Choroid plexus epithelial cell (primary cell): ENCODE measurements at regions not wholly inside any gene's neighbourhood (a gene's known extent, or its start where the extent isn't known, plus 50 kb on each side); places are given as distances from the start of the nearest gene placed in this dataset.

Experiments used
- DNase-seq: peaks from one replicate; pipeline ENCODE4 v3.0.0-alpha.2; 2010; ENCODE audit warnings: low read depth
- H3K4me3 ChIP-seq: 2 replicates; pipeline ENCODE4 v1.5.1; 2011; ENCODE audit warnings: low read depth, mild to moderate bottlenecking, control low read depth, low read length, moderate library complexity
- CTCF ChIP-seq: conservative IDR thresholded peaks from 2 replicates; pipeline ENCODE4 v1.5.1; 2011; ENCODE audit warnings: low read depth, mild to moderate bottlenecking, control low read depth, inconsistent platforms, low read length, moderate library complexity

- no peak overlapping the region for H3K4me3 ChIP-seq
- TF ChIP-seq CTCF = no peak
- DNase-seq = no peak
These were observed 91.1 kb upstream of the DISP3 start for GRCh38 chr1:11387829-11388228.

GRCh38 chr1:11388617-11389016 is 90.3 kb upstream of the DISP3 start:
- TF ChIP-seq CTCF = no peak
- no peak overlapping the region for H3K4me3 ChIP-seq
- no peak for DNase-seq

GRCh38 chr1:11391327-11391726 is 87.6 kb upstream of the DISP3 start:
- H3K4me3 ChIP-seq = no peak overlapping the region
- DNase-seq = no peak
- no peak for TF ChIP-seq CTCF

- no peak for DNase-seq
- no peak for TF ChIP-seq CTCF
- no peak overlapping the region for H3K4me3 ChIP-seq
These were observed 87.1 kb upstream of the DISP3 start for GRCh38 chr1:11391886-11392285.

- no peak for TF ChIP-seq CTCF
- DNase-seq = no peak
- no peak overlapping the region for H3K4me3 ChIP-seq
These were observed 84.2 kb upstream of the DISP3 start for GRCh38 chr1:11394592-11395245.

GRCh38 chr1:11395616-11396015 is 83.3 kb upstream of the DISP3 start:
- no peak for DNase-seq
- no peak overlapping the region for H3K4me3 ChIP-seq
- no peak for TF ChIP-seq CTCF

GRCh38 chr1:11397151-11397901 is 81.6 kb upstream of the DISP3 start:
- no peak for DNase-seq
- TF ChIP-seq CTCF = no peak

More at GRCh38 chr1:11397151-11397901, 81.6 kb upstream of the DISP3 start:
- no peak overlapping the region for H3K4me3 ChIP-seq
